Type B pancreatic cell (in vitro differentiated cells): ENCODE measurements at regions not wholly inside any gene's neighbourhood (a gene's known extent, or its start where the extent isn't known, plus 50 kb on each side); places are given as distances from the start of the nearest gene placed in this dataset.

Experiments
- DNase-seq: peaks from one replicate; pipeline ENCODE4 v3.0.0; 2021; ENCODE audit warnings: mixed read lengths; ENCODE audit not compliant: unreplicated experiment; ENCODE audit errors: extremely low spot score
- H3K27ac Mint-ChIP-seq: 2 replicates; pipeline ENCODE4 v1.8.0; 2021; ENCODE audit warnings: mild to moderate bottlenecking, mixed read lengths
- H3K27me3 Mint-ChIP-seq: 2 replicates; pipeline ENCODE4 v1.8.0; 2021; ENCODE audit warnings: mixed read lengths
- H3K36me3 Mint-ChIP-seq: 2 replicates; pipeline ENCODE4 v1.8.0; 2021; ENCODE audit warnings: mixed read lengths
- H3K4me1 Mint-ChIP-seq: one replicate; pipeline ENCODE4 v1.8.0; 2021; ENCODE audit warnings: mixed read lengths; ENCODE audit not compliant: unreplicated experiment
- H3K4me3 Mint-ChIP-seq: 2 replicates; pipeline ENCODE4 v1.8.0; 2021; ENCODE audit warnings: mild to moderate bottlenecking, mixed read lengths
- H3K9me3 Mint-ChIP-seq: 2 replicates; pipeline ENCODE4 v1.8.0; 2021; ENCODE audit warnings: mixed read lengths
- CTCF ChIP-seq: fragments of 200-600 bp; sonication (generic); conservative IDR thresholded peaks from 2 replicates; pipeline ENCODE4 v1.5.0; 2021; ENCODE audit warnings: antibody characterized with exemption, mild to moderate bottlenecking

DNA sequence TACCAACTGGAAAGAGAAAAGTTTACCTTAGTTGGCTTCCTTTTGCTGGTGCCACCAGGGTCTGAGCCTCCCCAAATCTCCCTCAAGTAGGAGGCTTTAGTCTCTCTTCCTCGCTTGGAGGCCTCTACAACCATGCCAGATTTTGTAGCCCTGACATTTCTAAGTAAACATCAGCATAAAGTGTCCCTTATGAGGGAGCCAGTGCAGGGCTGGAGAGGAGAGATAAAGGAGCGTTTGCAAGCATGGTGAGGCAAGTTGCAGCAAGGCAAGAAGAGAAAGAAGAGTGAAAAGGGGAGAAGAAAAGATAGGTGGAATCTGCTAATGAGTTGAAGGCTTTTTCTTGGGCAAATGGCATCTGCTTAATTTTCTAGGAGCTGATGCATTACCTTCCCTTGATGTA is 82.7 kb upstream of the FNDC3B start:
- Mint-ChIP-seq H3K36me3 (no peaks in the 10 kb centered on the region), H3K4me3 (no peak overlapping the region), H3K27me3 (no peaks in the 10 kb centered on the region), H3K9me3 (no peaks in the 10 kb centered on the region), H3K27ac (no peak overlapping the region), H3K4me1 (peaks cover 37% of the 10 kb centered on the region)
- DNase-seq, result no peak
- TF ChIP-seq CTCF, result no peak

GRCh38 chr3:171959532-171960089 is 79.8 kb upstream of the FNDC3B start:
- no peaks in the 10 kb centered on the region for H3K36me3 Mint-ChIP-seq
- peaks cover 6% of the 10 kb centered on the region for H3K9me3 Mint-ChIP-seq
- H3K27ac Mint-ChIP-seq, result no peak overlapping the region
- no peak overlapping the region for H3K4me3 Mint-ChIP-seq
- H3K4me1 Mint-ChIP-seq, result peaks cover 25% of the 10 kb centered on the region
- TF ChIP-seq CTCF, result no peak
- H3K27me3 Mint-ChIP-seq, result no peaks in the 10 kb centered on the region
- no peak for DNase-seq

- TF ChIP-seq CTCF, result no peak
- peaks cover 6% of the 10 kb centered on the region for H3K9me3 Mint-ChIP-seq
Measured at GRCh38 chr3:171960159-171960558, 79.2 kb upstream of the FNDC3B start.

GRCh38 chr3:171962137-171962720 is 77.1 kb upstream of the FNDC3B start:
- Mint-ChIP-seq H3K36me3 (no peaks in the 10 kb centered on the region), H3K9me3 (peaks cover 6% of the 10 kb centered on the region), H3K4me3 (no peak overlapping the region), H3K4me1 (peaks cover 23% of the 10 kb centered on the region), H3K27me3 (no peaks in the 10 kb centered on the region), H3K27ac (no peak overlapping the region)
- DNase-seq, result no peak
- no peak for TF ChIP-seq CTCF

More at GRCh38 chr3:171960159-171960558, 79.2 kb upstream of the FNDC3B start:
- Mint-ChIP-seq H3K4me1 (peaks cover 21% of the 10 kb centered on the region), H3K27ac (no peak overlapping the region), H3K4me3 (no peak overlapping the region), H3K27me3 (no peaks in the 10 kb centered on the region), H3K36me3 (no peaks in the 10 kb centered on the region)
- no peak for DNase-seq

DNA sequence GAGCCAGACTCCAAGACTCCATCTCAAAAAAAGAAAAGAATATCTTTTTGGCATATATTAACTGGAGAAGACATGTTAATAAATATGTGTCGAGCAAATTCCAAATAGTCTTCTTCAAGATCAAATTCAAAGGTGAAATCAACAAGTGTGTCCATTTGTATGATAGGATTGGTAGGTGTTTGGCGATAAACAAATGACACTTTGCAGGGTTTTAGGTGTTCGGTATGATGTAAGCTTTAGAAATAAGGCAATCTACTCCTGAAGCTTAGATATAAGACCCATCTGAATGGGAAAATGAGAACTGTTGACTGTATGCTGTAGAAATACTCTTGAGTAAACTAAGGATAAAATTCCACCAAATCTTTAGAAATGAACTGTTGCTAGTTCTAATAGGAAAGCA is 75.8 kb upstream of the FNDC3B start:
- H3K9me3 Mint-ChIP-seq, result peaks cover 6% of the 10 kb centered on the region
- H3K27ac Mint-ChIP-seq, result no peak overlapping the region
- no peak overlapping the region for H3K4me3 Mint-ChIP-seq
- H3K4me1 Mint-ChIP-seq, result peaks cover 29% of the 10 kb centered on the region
- no peaks in the 10 kb centered on the region for H3K36me3 Mint-ChIP-seq
- no peak for TF ChIP-seq CTCF
- DNase-seq, result no peak
- H3K27me3 Mint-ChIP-seq, result no peaks in the 10 kb centered on the region
